Adrenal gland (tissue), 5 donors: ENCODE measurements at regions not wholly inside any gene's neighbourhood (a gene's known extent, or its start where the extent isn't known, plus 50 kb on each side); places are given as distances from the start of the nearest gene placed in this dataset.

ENCODE experiments used
- CTCF ChIP-seq, 6 experiments: fragments of 450-650 bp in 4 of 6; fragments of 200-600 bp in 2 of 6; sonication (generic) in 1 of 6; IDR thresholded peaks; 1 replicate in 5 of 6; 2 replicates in 1 of 6; pipeline versions ENCODE4 v1.5.1 to v1.8.0; 2016 to 2021; ENCODE audit warnings: antibody characterized with exemption in 6 of 6, mild to moderate bottlenecking in 2 of 6, moderate library complexity in 1 of 6
- POLR2A ChIP-seq, 2 donors: fragments of 450-650 bp; IDR thresholded peaks; one replicate each; pipeline ENCODE4 v1.6.1; 2017; ENCODE audit warnings: antibody characterized with exemption in 2 of 2, mild to moderate bottlenecking in 2 of 2, moderate library complexity in 1 of 2
- donor health status: DM: no; HTN: no; CAD: no.

- TF ChIP-seq POLR2A (IDR thresholded peaks at IDR 0.05), result no peak
- TF ChIP-seq CTCF (IDR thresholded peaks at IDR 0.05), result no peak
Measured at GRCh38 chr9:26392639-26393038, 500.0 kb downstream of the CAAP1 start.
